ENCODE measurements at regions not wholly inside any gene's neighbourhood (a gene's known extent, or its start where the extent isn't known, plus 50 kb on each side); places are given as distances from the start of the nearest gene placed in this dataset.

- H3K27me3 ChIP-seq (ENCODE audit: low read depth, low read length): no peaks in the 10 kb centered on the region
- no peaks in the 10 kb centered on the region for H3K36me3 ChIP-seq (ENCODE audit: control insufficient read depth in 1 of 2, insufficient read depth in 2 of 2, low read length in 2 of 2)
- H3K4me1 ChIP-seq (ENCODE audit: control insufficient read depth in 1 of 2, insufficient read depth in 2 of 2, low read length in 2 of 2): peaks cover 0 to 12% of the 10 kb centered on the region in 2 donors
- H3K4me3 ChIP-seq (ENCODE audit: low read depth in 1 of 2, low read length in 2 of 2): no peak overlapping the region
- no peaks in the 10 kb centered on the region for H3K9me3 ChIP-seq (ENCODE audit: control insufficient read depth in 1 of 2, low read length in 2 of 2)
- H3K27ac ChIP-seq (ENCODE audit: low read length): peak overlapping the region; percentile 81
Measured at GRCh38 chr2:237262838-237263771, 150.9 kb downstream of the COL6A3 start.

- Histone ChIP-seq H3K4me3 (ENCODE audit: low read depth in 1 of 2, low read length in 2 of 2) (no peak overlapping the region), H3K4me1 (ENCODE audit: control insufficient read depth in 1 of 2, insufficient read depth in 2 of 2, low read length in 2 of 2) (no peaks in the 10 kb centered on the region), H3K27me3 (ENCODE audit: low read depth, low read length) (no peaks in the 10 kb centered on the region), H3K36me3 (ENCODE audit: control insufficient read depth in 1 of 2, insufficient read depth in 2 of 2, low read length in 2 of 2) (no peaks in the 10 kb centered on the region), H3K9me3 (ENCODE audit: control insufficient read depth in 1 of 2, low read length in 2 of 2) (no peaks in the 10 kb centered on the region), H3K27ac (ENCODE audit: low read length) (no peak overlapping the region)
Measured at GRCh38 chr2:237264480-237265219, 149.3 kb downstream of the COL6A3 start.

- Histone ChIP-seq H3K9me3 (ENCODE audit: control insufficient read depth in 1 of 2, low read length in 2 of 2) (no peaks in the 10 kb centered on the region), H3K4me1 (ENCODE audit: control insufficient read depth in 1 of 2, insufficient read depth in 2 of 2, low read length in 2 of 2) (no peaks in the 10 kb centered on the region), H3K27me3 (ENCODE audit: low read depth, low read length) (no peaks in the 10 kb centered on the region), H3K4me3 (ENCODE audit: low read depth in 1 of 2, low read length in 2 of 2) (no peak overlapping the region), H3K36me3 (ENCODE audit: control insufficient read depth in 1 of 2, insufficient read depth in 2 of 2, low read length in 2 of 2) (no peaks in the 10 kb centered on the region), H3K27ac (ENCODE audit: low read length) (no peak overlapping the region)
Measured at GRCh38 chr2:237268004-237268708, 145.8 kb downstream of the COL6A3 start.

- H3K4me3 ChIP-seq (ENCODE audit: low read depth in 1 of 2, low read length in 2 of 2): no peak overlapping the region
- no peaks in the 10 kb centered on the region for H3K27me3 ChIP-seq (ENCODE audit: low read depth, low read length)
- no peaks in the 10 kb centered on the region for H3K9me3 ChIP-seq (ENCODE audit: control insufficient read depth in 1 of 2, low read length in 2 of 2)
- H3K27ac ChIP-seq (ENCODE audit: low read length): no peak overlapping the region
- no peaks in the 10 kb centered on the region for H3K36me3 ChIP-seq (ENCODE audit: control insufficient read depth in 1 of 2, insufficient read depth in 2 of 2, low read length in 2 of 2)
- H3K4me1 ChIP-seq (ENCODE audit: control insufficient read depth in 1 of 2, insufficient read depth in 2 of 2, low read length in 2 of 2): no peaks in the 10 kb centered on the region
Measured at GRCh38 chr2:237269138-237269875, 144.7 kb downstream of the COL6A3 start.

DNA sequence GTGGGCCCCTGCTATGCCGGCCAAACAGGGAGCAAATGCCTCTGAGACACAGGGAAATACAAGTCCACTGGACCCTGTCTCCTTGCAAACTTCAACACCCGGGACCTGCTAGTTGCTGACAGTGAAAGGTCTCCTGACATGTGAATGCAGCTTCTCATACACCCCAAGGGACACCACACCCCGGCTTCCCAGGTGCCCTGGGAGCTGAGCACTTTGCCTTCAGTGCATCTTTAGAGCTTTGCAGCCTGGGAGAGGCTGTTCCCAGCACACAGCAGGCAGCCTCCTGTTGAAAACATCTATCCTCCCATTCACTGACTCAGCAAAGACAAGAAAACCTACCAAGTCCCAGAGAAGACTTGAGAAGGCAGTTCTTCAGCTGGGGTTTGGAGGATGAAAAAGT lies 143.4 kb downstream of the COL6A3 start:
- no peak overlapping the region for H3K4me3 ChIP-seq (ENCODE audit: low read depth in 1 of 2, low read length in 2 of 2)
- H3K27ac ChIP-seq (ENCODE audit: low read length): no peak overlapping the region
- no peaks in the 10 kb centered on the region for H3K27me3 ChIP-seq (ENCODE audit: low read depth, low read length)
- H3K4me1 ChIP-seq (ENCODE audit: control insufficient read depth in 1 of 2, insufficient read depth in 2 of 2, low read length in 2 of 2): no peaks in the 10 kb centered on the region
- H3K36me3 ChIP-seq (ENCODE audit: control insufficient read depth in 1 of 2, insufficient read depth in 2 of 2, low read length in 2 of 2): no peaks in the 10 kb centered on the region
- H3K9me3 ChIP-seq (ENCODE audit: control insufficient read depth in 1 of 2, low read length in 2 of 2): no peaks in the 10 kb centered on the region

DNA sequence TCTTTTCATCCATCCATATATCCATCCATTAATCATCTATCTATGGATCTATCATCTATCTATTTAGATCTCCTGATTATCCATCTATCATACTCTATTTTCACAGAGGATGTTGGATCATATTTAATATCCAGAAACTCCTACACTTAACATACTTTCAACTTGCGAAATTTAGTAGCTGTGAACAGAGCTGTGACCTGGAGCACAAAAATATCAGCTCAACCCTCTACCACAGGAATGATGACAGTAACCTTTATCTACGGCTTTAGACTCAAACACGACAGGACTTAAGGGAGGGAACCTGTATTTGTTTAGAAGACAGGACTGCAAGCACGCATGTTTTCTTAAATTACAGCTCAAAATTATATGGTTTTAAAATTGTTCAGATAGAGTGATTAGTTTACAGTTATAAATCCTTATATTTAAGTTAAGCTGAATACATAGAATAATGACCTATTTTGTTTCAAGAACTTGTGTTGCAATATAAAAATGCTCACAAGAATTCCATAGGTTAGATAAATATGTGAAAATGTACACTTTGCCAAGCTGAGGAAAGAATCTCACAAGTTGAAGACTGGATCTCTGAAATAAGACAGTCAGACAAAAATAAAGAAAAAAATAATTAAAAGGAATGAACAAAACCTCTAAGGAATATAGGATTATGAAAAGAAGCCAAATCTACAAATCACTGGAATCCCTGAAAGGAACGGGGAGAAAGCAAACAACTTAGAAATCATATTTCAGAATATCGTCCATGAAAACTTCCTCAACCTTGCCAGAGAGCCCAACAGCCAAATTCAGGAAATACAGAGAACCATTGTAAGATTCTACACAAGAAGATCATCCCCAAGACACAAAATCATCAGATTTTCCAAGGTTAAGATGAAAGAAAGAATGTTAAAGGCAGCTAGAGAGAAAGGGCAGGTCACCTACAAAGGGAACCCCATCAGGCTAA lies 142.0 kb downstream of the COL6A3 start:
- H3K4me1 ChIP-seq (ENCODE audit: control insufficient read depth in 1 of 2, insufficient read depth in 2 of 2, low read length in 2 of 2): no peaks in the 10 kb centered on the region
- no peak overlapping the region for H3K4me3 ChIP-seq (ENCODE audit: low read depth in 1 of 2, low read length in 2 of 2)
- H3K27me3 ChIP-seq (ENCODE audit: low read depth, low read length): no peaks in the 10 kb centered on the region
- no peak overlapping the region for H3K27ac ChIP-seq (ENCODE audit: low read length)
- no peaks in the 10 kb centered on the region for H3K36me3 ChIP-seq (ENCODE audit: control insufficient read depth in 1 of 2, insufficient read depth in 2 of 2, low read length in 2 of 2)
- no peaks in the 10 kb centered on the region for H3K9me3 ChIP-seq (ENCODE audit: control insufficient read depth in 1 of 2, low read length in 2 of 2)

Data from muscle layer of duodenum (tissue), 2 donors.